ENCODE measurements at regions not wholly inside any gene's neighbourhood (a gene's known extent, or its start where the extent isn't known, plus 50 kb on each side); places are given as distances from the start of the nearest gene placed in this dataset.

- DNase-seq = no peak
These were observed 208.8 kb upstream of the IL12A start for GRCh38 chr3:159779883-159780282.

DNA sequence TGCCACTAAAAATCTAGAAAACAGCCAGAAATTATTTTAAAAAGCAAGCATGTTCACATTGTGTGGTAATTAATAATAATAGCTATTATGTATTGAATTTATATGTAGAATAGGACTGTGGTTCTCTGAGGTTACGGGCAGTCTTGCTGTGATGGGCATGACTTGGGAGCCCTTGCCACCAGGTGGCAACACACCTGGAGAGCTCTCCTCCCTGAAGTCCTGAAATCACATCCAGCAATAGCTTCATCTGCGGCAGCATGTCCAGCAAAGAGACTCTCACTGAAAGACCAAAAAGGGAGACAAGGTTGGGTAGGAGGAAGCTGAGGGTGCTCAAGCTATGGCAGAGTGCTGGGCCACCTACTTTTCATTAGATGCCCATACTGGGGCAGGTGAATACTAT lies 206.8 kb upstream of the IL12A start:
- no peak for DNase-seq

DNA sequence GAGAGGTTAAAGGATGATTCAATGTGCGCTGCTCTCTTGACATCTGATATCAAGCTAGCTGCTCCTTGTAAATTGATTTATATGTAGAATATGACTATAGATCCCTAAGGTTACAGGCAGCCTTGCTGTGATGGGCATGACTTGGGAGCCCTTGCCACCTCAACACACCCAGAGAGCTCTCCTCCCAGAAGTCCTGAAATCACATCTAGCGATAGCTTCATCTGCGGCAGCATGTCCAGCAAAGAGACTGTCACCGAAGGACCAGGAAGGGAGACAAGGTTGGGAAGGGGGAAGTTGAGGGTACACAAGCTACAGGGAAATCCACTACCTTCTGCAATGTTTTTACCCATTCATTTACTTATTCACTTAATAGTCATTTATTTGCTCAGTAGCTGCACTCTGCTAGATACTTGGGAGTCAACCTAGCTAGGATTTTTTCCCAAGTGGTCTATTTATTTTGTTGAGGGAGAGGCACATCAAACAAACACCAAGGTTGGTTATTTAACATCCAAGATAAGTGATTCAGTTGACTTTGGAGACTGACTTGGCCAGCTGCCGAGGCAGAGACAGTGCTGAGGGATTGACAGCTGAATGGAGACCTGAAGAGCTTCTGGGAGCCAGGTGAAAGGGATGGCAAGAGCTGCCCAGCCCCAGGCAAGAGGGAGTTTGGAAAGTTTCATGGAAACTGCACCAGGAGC lies 205.8 kb upstream of the IL12A start:
- DNase-seq = no peak

DNA sequence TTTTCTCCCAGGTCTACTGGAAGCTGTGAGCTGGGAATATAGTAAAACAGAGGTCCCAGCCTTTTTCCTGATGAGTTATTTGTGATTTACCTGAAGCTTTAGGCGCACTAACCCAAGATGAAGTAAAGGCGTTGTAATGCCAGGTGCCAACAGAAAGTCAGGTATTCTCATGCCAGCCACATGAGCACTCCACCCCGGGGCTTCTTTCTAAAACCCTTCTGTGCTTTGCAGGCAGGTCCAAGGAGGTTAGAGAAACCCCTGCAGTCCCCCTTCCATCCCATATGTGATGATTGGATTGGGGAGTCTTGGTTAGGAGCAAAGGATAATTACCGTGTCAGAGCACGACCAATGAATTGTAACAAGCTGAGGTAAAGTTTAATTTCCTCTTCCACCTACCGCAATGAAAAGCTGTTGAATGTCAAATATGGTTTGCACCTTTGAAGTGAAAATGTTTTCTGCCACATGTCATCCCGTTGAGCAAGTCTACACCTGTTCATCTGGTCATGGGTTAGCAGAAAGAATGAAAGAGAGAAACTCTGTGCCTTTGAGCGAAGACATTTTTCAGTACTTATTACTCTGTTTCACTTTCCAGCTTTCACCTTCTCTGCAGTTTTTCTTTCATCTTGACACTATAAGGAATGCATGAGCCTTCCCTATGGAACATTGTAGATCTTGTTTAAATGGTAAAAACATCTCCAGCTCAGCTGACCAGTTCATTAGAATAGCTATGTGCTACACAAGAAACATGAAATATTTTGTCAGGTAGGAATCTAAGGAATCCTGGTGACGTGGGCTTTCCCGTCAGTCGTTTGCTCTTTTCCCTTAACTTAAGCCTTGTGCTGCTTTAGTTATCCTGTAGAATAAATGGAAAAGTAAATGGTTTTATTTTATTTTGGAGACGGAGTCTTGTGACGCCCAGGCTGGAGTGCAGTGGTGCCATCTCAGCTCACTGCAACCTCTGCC lies 204.6 kb upstream of the IL12A start:
- no peak for DNase-seq

DNA sequence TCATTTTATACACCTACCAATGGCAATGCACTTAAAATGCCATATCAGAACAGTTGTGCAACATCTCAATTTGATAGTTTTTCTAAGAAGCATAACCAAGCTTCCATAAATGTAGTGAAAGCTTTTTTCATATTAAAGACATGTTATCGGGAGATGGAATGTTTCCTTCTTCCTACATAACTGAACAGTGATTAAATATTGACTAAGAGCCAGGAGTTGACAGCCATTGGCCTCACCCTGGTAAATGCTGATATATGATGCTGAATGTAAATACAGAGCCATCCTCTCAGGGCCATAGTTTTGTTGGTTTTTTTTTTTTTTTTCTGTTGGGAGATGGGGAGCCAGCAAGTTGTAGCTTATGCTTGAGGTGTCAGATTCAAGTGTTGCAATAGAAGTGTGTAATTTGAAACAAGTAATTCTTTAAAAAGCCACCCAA lies 203.3 kb upstream of the IL12A start:
- DNase-seq = no peak

DNA sequence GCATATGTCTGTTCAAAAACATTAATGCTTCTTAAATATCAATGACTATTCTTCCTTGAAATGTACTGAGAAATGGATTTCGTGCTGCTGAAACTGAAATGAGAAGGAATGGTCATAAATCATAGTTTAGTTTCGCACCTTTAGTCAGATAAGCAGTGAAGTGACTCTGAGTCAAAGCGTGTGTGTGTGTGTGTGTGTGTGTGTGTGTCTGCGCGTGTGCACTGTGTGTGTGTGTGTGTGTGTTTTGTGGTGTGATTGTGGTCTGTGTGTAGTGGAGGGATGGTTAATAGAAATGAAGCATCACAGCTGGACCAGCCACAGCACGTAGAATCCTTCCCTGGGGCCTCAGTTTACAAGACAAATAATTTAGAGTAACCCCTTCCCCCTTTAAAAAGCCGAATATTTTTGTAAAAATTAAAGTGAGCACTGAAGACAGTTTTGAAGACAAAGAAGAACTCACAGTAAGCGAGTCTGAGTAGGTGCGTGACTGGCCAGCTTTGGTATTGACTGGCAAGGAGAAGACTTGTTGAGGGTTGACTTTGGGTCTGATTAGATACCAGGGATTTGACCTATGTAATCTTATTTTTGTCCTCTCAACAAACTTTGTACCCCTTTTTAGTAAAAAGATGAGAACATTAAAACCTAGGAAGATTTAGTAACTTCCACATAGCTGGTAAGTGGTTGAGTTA lies 202.0 kb upstream of the IL12A start:
- no peak for DNase-seq

DNA sequence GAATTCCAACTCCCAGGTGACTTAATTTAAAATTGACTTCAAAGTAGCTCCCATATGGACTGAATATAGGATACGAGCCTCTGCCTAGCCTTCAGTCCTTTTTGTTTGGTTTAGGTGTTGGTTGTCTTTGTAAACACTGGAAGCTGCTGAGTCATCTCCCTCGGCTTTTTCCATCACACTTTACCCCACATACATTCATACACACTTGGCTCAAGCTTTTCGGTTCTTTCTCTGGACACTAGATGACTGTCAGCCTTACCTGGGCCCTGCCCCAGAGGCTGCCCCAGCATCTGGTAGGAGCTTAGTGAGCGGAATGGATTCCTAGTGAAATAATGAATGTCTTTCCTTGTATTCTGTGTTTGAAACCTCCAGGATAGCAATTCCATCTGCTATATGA lies 201.5 kb upstream of the IL12A start:
- no peak for DNase-seq

DNA sequence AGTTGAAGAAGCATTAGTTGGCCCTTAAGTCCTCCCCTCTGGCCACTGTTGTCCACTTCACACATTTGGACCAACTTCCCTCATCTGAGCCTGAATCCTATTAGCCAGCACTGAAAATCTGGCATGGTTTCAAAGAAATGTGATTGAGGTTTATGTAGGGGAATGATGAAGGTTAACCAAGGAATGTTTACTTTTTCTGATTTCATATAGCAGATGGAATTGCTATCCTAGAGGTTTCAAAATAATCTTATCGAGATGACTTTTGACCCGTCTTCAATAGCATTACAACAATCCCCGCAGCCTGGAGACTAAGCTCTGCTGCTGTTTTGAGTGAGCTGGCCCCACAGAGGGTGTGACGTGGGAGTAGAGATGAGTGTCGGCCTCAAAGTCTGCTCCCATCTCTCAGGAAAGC lies 200.8 kb upstream of the IL12A start:
- no peak for DNase-seq

DNA sequence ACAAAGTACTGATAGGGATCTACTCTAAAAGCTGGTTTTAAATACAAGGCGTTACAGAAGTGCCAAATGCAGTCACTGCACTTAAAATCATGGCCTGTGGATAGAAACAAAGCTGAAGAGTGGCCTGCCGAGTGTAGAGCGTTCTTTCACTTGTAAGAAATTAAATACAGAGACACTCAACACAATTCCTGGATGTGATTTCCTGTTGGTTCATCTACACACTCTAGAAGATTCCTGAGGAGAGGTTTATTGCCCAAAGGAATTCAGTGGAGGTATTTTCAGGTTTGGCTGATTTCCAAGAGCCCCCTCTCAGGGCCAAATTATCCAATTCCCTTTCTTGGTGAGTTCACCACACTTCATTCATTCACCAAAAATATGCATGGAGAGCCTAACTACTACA lies 200.3 kb upstream of the IL12A start:
- DNase-seq = no peak

DNA sequence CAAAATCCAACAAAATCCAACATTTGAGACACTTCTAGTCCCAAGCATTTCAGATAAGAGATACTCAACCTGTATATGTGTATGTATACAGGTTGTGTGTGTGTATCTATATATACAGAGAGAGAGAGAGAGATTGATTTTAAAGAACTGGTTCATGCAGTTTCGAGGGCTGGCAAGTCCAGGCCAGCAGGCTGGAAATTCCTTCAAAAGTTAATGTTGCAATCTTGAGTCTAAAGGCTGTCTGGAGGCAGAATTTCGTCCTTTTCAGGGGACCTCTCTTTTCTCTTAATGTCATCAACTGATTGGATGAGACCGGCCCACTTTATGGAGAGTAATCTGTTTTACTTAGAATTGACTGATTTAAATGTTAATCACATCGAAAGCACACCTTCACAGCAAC lies 199.6 kb upstream of the IL12A start:
- no peak for DNase-seq

- no peak for DNase-seq
These were observed 198.6 kb upstream of the IL12A start for GRCh38 chr3:159789742-159790635.

GRCh38 chr3:159791336-159791735 lies 197.3 kb upstream of the IL12A start:
- DNase-seq = no peak

DNA sequence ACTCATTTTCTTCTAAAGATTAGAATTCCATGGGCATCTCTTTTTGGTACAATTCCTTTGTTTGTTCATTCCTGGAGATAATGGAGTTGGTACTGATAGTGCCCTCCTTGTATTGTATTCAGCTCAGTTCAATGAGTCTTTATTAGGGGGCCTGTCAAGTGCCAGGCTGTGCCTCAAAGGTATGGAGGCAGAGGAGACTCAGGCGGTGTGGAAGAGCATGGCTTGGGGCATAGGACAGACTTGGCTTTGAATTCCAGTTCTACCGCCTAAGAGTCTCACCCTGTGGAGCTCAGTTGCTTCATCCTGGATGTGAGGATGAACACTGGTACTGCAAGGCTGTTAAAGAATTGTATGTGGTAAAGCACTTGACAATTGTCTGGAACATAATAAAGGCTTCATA lies 196.6 kb upstream of the IL12A start:
- no peak for DNase-seq

DNA sequence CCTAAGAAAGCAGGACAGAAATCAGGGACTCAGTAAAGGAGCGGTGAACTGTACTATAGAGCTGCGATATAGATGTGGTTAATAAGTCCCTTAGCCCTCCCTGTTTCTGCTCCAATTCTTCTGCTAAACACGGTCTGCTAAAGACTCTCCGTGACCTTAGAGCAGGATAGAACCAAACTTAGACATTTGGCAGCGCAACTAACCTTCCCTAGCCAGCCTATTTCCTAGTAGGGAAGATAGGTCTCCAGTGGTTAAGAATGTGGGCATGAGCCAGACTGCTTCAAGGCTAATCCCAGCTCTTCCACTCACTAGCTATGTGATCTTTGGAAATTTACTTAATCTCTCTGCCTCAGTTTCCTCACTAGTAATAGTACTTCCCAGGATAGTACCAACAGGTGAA lies 193.6 kb upstream of the IL12A start:
- no peak for DNase-seq

DNA sequence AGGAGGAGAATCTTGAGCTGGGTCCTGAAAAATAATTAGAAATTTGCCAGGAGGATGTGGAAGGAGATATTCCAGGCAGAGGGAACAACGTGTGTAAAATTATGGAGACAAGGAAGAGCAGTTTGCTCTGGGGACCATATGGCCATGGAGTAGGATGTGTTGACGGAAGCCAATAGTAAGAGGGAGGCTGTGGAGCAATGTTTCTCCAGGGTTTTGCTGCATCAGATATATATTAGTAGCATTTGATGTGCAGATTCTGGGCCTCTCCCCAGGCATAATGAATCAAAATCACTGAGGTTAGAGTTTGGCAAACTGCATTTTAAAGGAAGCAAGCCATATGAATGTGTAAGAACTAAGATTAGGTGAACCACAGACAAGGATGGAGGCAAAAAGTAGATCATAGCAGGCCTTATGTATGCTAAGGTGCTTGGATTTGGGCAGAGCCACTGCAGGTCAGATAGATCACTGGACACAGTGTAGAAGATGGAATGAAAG lies 192.9 kb upstream of the IL12A start:
- DNase-seq = no peak

DNA sequence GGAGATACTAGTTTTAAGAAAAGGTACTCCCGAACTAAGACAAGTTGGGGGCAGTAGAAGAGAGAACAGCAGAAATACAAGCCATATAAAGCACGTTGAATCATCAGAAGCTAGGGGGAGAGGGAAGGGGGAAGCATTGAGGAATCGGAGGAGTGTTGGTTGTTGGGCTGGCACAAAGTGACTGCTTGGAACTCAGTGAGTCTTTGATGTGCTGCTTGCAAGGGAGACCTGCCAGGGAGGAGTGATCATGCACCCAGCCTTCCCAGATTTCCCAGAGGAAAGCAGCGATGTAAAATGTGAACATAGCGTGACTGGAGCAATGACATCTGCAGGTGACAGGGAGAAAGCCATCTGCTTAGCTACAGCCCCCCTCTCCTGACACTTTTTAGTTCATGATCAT lies 192.4 kb upstream of the IL12A start:
- no peak for DNase-seq

DNA sequence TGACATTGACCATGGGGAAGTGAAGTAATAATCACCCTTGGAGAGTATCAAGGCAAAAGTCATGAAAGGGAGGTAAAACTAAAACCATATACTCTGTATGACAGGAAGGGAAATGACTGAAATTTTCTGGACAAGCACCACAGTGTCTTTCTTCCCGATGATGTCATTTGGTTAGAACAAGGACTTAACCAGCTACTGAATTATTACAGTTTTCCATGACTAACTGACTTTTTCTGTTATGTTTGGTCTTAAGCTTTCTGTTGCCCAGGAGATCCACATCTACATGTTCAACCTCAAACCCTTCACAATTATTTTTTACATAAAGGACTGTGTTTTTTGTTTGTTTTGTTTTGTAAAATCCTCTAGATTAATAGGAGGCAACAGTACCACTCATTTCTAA lies 191.9 kb upstream of the IL12A start:
- DNase-seq = no peak

GRCh38 chr3:159797771-159798170 lies 190.9 kb upstream of the IL12A start:
- no peak for DNase-seq

- DNase-seq = no peak
These were observed 189.7 kb upstream of the IL12A start for GRCh38 chr3:159798951-159799350.

GRCh38 chr3:159800434-159801155 lies 188.0 kb upstream of the IL12A start:
- no peak for DNase-seq

GRCh38 chr3:159802864-159803263 lies 185.8 kb upstream of the IL12A start:
- DNase-seq = no peak

GRCh38 chr3:159803459-159803858 lies 185.2 kb upstream of the IL12A start:
- DNase-seq = no peak

All from MV-4-11 (cell line).